ENCODE measurements at regions not wholly inside any gene's neighbourhood (a gene's known extent, or its start where the extent isn't known, plus 50 kb on each side); places are given as distances from the start of the nearest gene placed in this dataset.

- no peak for DNase-seq (ENCODE audit: low spot score)
Observed at GRCh38 chr13:82688400-82688994, 1193.8 kb downstream of the SLITRK1 start.

- no peak for DNase-seq (ENCODE audit: low spot score)
Observed at GRCh38 chr13:82687884-82688283, 1194.4 kb downstream of the SLITRK1 start.

DNA sequence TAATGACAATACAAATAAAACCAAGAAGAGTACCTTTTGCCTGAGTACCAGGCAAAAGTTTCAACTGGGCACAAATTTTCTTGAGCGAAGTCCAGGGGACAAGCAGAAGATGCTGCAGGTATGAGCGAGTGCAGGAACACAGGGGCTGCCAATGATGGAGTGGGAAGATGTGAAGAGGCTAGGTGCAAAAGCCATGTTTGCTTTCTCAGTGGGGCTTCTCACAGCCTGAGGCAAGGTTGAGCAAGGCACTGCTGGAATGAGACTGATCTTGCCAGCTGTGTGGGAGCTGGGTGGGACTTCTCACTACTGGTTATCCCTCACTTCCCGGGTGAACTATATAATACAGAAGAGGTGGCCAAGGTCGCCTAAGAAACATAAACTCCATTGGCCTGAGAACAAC, 1200.7 kb downstream of the SLITRK1 start:
- no peak for DNase-seq (ENCODE audit: low spot score)

DNA sequence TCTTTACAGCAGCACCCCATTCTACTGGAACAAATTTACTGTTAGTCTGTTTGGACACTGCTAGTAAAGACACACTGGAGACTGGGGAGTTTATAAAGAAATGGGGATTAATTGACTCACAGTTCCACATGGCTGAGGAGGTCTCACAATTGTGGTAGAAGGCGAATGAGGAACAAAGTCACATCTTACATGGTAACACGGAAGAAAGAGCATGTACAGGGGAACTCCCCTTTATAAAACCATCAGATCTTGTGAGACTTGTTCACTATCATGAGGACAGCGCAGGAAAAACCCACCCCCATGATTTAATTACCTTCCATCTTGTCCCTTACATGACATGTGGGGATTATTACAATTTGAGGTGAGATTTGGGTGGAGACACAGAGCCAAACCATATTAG, 1204.2 kb downstream of the SLITRK1 start:
- DNase-seq (ENCODE audit: low spot score): no peak

- DNase-seq (ENCODE audit: low spot score): no peak
Observed at GRCh38 chr13:82675024-82675423, 1207.2 kb downstream of the SLITRK1 start.

DNA sequence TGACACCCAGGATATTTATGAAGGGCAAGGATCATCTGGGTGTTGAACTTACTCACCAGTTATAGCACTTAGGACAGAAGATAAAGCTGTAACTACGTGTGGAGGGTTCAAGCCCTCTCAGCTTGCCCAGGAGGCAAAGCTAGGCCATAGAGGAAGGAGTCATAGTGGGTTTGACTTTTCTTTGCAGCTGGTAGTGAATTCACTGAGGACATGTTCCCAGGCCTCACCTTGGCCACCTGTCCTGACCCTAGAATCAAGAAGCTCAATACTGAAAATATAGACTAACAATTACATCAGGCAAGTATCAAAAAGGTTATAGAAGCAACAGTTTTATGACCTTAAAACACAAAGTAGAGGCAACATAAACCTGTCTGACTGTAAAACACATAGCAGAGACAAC, 1207.7 kb downstream of the SLITRK1 start:
- no peak for DNase-seq (ENCODE audit: low spot score)

DNA sequence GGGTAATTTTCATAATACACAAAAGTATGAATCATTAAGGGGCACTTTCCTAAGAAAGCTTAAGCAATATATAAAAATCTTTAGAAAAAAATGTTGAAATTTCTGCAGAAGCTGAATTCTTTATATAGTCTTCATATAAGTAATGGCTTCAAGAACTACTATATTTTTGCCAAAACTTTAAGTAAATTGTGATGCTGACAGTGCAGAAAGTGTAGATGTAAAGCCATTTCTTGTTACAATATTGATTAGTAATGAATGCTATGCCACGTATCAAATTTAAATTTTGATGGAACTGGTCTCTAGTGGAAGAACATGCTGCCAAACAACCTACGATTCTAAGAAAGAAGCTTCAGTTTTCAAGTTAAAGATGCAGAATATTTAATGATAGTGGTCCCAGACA, 1210.0 kb downstream of the SLITRK1 start:
- no peak for DNase-seq (ENCODE audit: low spot score)

DNA sequence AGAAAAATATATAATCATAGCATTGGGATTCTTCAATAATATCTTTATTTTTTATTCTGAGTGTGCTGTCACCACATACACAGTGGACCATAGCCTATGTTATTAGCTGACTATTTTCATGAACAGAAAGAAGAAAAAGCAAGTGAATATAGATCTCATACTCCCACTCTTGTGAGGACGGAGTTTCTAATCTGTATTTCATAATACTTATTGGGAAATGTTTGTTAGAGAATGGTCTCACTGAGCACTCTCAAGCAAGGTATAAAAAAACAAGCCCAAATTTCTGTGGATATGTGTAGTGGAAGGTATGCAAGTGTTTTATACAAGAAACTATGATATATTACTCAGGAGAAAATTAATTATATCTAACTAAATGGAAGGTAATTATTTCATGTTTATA, 1218.1 kb downstream of the SLITRK1 start:
- DNase-seq (ENCODE audit: low spot score): no peak

- DNase-seq (ENCODE audit: low spot score): no peak
Observed at GRCh38 chr13:82661126-82661525, 1221.1 kb downstream of the SLITRK1 start.

GRCh38 chr13:82658811-82659210, 1223.5 kb downstream of the SLITRK1 start:
- DNase-seq (ENCODE audit: low spot score): no peak

DNA sequence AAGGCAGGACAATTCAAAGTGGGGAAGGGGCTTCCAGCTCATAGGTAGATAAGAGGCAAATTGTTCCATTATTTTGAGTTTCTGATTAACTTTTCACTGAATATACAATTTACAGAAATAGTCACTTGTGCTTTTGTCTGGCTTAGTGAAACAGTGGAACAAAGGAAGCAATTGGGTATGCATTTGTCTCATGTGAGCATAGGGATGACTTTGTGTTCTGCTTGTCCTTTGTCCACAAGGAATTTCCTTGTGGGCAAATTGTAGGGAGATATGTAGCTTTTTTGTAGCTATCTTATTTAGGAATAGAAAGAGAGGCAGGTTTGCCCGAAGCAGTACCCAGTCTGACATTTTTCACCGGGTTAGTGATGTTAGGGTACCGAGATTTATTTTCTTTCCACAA, 1224.8 kb downstream of the SLITRK1 start:
- no peak for DNase-seq (ENCODE audit: low spot score)

DNA sequence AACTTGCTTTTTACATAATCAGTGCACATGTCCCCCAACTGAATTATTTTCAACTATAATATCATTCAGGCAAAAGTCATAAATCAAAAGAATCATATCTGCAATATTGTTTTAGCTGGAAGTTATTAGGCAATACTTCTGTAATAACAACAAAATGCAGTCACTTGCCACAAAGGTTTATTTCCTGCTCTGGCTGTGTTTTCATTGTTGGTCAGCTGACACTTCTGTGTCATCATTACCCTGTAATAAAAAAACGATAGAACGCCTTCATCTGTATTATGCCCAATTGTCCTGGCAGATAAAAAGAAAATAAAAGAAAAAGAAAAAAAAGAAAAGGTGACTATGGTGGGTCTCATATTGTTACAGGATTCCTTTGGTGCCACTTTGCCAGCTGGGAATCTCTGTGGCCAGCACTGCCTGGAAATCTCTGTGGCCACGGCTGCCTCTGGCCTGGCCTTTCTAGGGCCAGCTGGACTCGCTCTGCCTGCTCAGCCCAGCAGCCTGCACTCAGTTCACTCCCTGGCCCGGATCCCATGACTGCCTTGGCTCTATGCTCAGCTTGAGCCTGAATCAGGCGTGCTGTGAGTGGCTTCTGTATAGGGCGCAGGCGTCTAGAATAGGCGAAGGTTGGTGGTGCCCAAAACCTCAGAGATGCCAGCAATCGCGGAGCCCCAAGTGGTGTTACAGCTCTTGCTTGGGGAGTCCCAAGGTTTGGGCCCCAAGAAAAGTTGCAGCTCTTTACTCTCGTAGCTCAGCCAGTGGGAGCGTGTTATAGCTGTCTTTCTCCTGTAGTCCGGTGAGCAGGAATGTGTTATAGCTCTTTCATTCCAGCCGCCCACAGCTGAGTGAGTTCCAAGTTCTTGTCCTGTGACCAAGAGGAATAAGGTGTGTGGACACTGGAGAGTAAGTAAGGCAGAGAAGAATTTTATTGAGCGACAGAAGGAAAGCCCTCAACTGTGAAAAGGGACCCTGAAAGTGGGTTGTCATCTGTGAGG, 1227.1 kb downstream of the SLITRK1 start:
- DNase-seq (ENCODE audit: low spot score): no peak

- no peak for DNase-seq (ENCODE audit: low spot score)
Observed at GRCh38 chr13:82654143-82654542, 1228.1 kb downstream of the SLITRK1 start.

DNA sequence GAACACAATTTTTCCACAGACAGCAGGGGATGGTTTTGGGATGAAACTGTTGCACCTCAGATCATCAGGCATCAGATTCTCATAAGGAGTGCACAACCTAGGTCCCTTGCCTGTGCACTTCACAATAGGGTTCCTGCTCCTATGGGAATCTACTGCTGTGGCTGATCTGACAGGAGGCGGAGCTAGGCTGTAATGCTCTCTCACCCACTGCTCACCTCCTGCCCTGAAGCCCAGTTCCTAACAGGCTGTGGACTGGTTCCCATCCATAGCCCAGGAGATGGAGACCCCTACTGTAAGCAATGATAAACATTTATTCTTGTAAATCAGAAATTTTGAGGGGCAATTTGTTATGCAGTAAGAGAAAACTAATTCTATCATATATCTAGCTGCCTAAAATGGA, 1234.7 kb downstream of the SLITRK1 start:
- no peak for DNase-seq (ENCODE audit: low spot score)

GRCh38 chr13:82636119-82636518, 1246.2 kb downstream of the SLITRK1 start:
- DNase-seq (ENCODE audit: low spot score): no peak

DNA sequence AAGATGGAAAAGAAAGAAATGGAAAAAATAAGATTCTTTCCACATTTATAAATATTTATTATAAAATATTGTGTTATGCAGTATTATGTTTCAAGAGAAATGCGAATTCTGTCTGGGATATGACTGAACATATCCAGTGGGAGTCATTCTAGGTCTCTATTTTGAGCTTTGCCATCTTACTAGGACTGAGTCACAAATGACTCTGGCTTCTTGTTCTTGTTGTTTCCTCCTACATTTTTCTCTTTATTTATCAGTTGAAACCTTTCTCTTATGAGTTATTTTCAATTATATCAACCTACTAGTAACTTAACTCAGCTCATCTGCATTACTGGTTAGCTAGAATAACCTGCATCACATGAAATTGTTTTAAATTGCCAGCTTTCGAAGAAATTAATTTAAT, 1247.3 kb downstream of the SLITRK1 start:
- DNase-seq (ENCODE audit: low spot score): no peak

DNA sequence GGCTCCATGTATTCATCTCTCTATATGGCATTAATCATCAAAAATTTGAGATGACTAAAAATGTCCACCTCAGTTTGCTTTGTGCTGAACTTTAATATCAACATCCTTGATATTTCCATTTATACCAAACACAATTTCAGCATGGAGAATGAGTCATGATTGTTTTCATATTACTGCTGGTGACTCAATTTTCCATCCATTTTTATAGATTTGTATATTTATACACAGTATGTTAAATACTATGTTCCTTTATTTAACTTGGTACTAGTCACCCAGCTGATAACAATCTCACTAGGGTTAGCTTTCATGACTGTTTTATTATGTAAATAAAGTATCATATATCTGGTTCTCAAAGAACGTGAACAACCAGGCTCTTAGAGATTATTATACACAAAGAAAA, 1255.1 kb downstream of the SLITRK1 start:
- DNase-seq (ENCODE audit: low spot score): no peak

GRCh38 chr13:82625717-82626116, 1256.6 kb downstream of the SLITRK1 start:
- DNase-seq (ENCODE audit: low spot score): no peak

GRCh38 chr13:82615043-82615442, 1267.2 kb downstream of the SLITRK1 start:
- DNase-seq (ENCODE audit: low spot score): no peak

GRCh38 chr13:82614086-82614485, 1268.2 kb downstream of the SLITRK1 start:
- DNase-seq (ENCODE audit: low spot score): no peak

- DNase-seq (ENCODE audit: low spot score): no peak
Observed at GRCh38 chr13:82606008-82606407, 1276.3 kb downstream of the SLITRK1 start.

GRCh38 chr13:82597747-82598146, 1284.5 kb downstream of the SLITRK1 start:
- no peak for DNase-seq (ENCODE audit: low spot score)

- DNase-seq (ENCODE audit: low spot score): no peak
Observed at GRCh38 chr13:82593239-82593638, 1289.0 kb downstream of the SLITRK1 start.

GRCh38 chr13:82571653-82572052, 1310.6 kb downstream of the SLITRK1 start:
- no peak for DNase-seq (ENCODE audit: low spot score)
